ENCODE measurements at regions not wholly inside any gene's neighbourhood (a gene's known extent, or its start where the extent isn't known, plus 50 kb on each side); places are given as distances from the start of the nearest gene placed in this dataset.
"Not testable (repeated sequence)": the region's sequence is repeated elsewhere in the genome, so short reads cannot be mapped to it uniquely, and the experiment has no call there.

DNA sequence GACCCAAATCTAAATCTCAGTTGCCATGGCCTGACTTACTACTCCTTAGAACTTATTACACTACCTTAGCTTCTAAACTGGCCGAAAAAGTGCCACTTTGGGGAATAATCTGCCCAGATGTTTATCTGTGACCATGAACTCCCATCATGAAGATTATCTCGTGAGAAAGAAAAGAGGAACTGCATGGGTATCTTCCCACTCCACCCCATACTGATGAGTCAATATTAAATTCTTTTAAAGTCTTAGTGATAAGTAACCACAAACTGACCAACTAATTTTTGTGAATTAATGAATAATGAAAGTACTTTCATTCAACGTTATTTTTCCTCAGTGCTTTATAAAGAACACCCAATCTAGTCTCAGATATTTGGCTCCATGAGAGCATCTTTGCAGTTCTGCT is 493.5 kb downstream of the EBF1 start:
- DNase-seq (ENCODE audit: extremely low read depth in 1 of 2, low read depth in 1 of 2) = no peak

DNA sequence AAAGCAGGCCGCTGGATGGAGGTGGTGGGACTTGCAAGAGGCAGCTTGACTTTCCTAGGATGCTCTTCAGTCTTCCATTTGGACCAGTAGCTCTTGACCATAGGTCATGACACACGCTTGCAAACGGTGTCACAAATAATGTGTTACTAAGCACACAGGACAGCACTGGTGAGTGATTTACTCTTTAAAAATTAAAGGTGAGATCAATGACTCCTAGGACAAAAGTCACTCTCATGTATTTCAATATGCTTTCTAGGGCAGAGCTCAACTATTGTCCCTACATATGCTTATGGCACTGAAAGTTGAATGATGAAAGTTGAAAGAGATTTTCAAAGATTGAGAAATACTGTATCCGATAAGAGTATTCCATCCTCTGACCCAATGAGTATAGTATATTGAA is 496.7 kb downstream of the EBF1 start:
- no peak for DNase-seq (ENCODE audit: extremely low read depth in 1 of 2, low read depth in 1 of 2)

GRCh38 chr5:158601118-158601517 is 498.6 kb downstream of the EBF1 start:
- DNase-seq (ENCODE audit: extremely low read depth in 1 of 2, low read depth in 1 of 2) = no peak

DNA sequence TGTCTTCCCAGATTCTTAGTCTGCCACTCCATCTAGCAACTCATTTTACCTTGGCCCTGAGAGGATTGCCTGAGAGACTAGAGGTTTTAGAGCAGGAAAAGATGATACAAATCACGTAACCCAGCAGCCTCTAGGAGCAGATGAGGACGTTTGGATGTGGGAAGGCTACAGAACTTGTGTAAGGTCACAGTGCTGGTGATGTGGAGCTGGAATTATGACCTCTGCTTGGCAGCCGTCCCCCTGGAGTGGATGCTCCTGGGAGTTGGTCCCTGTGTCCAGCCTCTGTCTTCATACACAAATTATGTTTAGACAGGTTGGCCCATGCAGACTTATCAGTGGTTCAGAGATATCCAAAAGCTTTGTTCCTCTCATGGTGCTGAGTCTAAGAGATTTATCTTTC is 499.0 kb downstream of the EBF1 start:
- no peak for DNase-seq (ENCODE audit: extremely low read depth in 1 of 2, low read depth in 1 of 2)

- no peak for DNase-seq (ENCODE audit: extremely low read depth in 1 of 2, low read depth in 1 of 2)
Measured at GRCh38 chr5:158599157-158599556, 500.6 kb downstream of the EBF1 start.

GRCh38 chr5:158594595-158595242 is 505.0 kb downstream of the EBF1 start:
- DNase-seq (ENCODE audit: extremely low read depth in 1 of 2, low read depth in 1 of 2) = no peak

GRCh38 chr5:158593925-158594324 is 505.8 kb downstream of the EBF1 start:
- DNase-seq (ENCODE audit: extremely low read depth in 1 of 2, low read depth in 1 of 2) = no peak

GRCh38 chr5:158591301-158591863 is 508.3 kb downstream of the EBF1 start:
- DNase-seq (ENCODE audit: extremely low read depth in 1 of 2, low read depth in 1 of 2) = no peak

- DNase-seq (ENCODE audit: extremely low read depth in 1 of 2, low read depth in 1 of 2) = no peak
Measured at GRCh38 chr5:158590746-158591300, 508.9 kb downstream of the EBF1 start.

- DNase-seq (ENCODE audit: extremely low read depth in 1 of 2, low read depth in 1 of 2) = no peak
Measured at GRCh38 chr5:158589939-158590338, 509.8 kb downstream of the EBF1 start.

- DNase-seq (ENCODE audit: extremely low read depth in 1 of 2, low read depth in 1 of 2) = no peak
Measured at GRCh38 chr5:158588617-158589016, 511.1 kb downstream of the EBF1 start.

DNA sequence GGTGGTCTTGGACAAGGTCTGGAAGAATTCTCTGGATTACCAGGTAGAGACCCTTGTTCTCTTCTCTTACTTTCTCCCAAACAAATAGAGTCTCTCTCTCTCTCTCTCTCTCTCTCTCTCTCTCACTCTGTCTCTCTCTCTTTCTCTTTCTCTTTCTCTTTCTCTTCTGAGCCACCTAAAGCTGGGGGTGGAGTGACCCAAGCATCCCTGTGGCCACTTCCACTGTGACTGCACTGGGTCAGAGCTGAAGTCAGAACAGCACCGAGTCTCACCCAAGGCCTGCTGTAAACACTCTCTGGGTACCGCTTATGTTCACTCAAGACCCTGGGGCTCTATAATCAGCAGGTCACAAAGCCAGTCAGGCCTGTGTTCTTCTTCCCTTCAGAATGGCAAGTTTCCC is 513.7 kb downstream of the EBF1 start:
- no peak for DNase-seq (ENCODE audit: extremely low read depth in 1 of 2, low read depth in 1 of 2)

- not testable (repeated sequence) for DNase-seq (ENCODE audit: extremely low read depth in 1 of 2, low read depth in 1 of 2)
Measured at GRCh38 chr5:158582669-158583068, 517.0 kb downstream of the EBF1 start.

- no peak for DNase-seq (ENCODE audit: extremely low read depth in 1 of 2, low read depth in 1 of 2)
Measured at GRCh38 chr5:158573829-158574228, 525.9 kb downstream of the EBF1 start.

DNA sequence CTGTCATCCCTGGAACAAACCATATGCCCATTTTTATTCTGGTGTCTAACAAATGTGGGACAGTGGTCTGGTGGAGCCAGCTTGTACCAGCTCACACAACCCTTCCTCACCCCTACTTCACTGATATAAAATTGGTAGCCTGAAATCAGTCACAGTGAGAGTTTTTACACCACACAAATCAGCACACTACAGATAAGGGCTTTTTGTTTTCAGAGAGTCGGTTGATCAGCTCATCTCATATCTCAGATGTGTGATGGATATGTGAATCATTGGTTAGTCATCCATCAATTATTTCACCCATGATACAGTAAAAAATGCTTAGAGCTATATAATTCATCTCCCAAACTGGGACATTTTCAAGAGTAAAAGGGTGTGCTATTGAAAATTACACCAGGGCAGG is 529.2 kb downstream of the EBF1 start:
- no peak for DNase-seq (ENCODE audit: extremely low read depth in 1 of 2, low read depth in 1 of 2)

- no peak for DNase-seq (ENCODE audit: extremely low read depth in 1 of 2, low read depth in 1 of 2)
Measured at GRCh38 chr5:158569534-158569933, 530.2 kb downstream of the EBF1 start.

DNA sequence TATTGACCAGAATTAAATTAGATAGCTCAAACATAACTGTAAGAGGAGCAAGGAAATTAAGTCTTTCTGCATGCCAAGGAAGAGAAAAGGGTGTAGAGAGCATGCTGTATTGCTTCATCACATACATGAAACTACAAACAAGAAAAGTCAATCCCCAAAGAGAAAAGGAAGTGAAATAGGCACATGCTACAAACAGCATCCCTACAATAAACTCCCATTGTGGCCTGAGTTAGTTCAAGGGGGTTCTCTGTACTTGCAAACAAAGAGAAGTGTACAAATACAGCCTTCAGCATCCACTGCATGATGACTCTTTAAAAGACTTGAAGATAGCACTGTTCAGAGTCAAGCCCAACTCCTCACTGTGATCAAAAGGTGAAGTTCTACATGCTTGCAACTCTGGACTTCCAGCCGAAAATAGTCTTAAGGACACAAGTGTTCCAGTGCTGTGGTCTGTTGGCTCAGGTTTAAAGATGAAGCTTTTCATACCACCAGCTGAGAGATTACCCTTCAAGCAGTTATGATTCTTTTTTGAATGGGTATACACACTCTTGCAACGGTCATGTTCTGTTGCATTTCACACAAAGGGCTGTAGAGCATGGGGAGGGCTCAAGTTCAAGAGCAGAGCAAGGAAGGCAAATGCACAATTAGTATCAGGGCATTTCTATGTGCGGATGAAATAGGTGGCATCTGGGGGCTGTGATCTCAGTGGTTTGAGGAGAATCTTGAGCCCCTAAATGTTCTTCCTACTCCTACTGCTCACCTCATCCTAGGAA is 534.5 kb downstream of the EBF1 start:
- no peak for DNase-seq (ENCODE audit: extremely low read depth in 1 of 2, low read depth in 1 of 2)

DNA sequence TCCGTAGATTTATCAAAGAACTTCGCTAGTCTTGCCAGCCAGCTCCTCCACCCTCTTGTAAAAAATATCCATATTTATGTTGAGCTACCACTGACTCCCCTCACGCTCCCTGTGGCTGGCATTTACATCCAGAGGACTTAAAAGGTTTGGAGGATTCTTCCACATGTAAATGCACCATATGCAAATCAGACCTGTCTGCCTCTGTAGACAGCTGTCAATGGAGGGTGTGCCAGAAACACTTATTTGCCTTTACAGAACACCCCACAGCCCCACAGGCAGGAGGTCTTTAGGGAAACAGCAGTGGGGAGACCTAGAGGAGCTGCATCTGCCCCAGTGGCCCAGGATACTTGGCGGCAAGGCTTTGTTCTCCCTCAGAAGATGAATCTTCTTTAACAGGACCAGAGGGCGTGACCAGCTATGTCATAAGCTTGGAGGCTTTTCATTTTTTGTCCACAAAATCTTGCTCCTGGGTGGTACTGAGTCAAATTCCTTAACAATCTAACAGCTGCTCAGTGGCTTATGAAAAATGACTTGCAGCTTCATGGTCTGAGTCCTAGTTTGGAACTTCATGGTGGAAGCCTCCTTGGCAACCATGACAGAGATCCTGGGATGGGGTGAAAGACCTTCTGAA is 535.8 kb downstream of the EBF1 start:
- DNase-seq (ENCODE audit: extremely low read depth in 1 of 2, low read depth in 1 of 2) = no peak

- DNase-seq (ENCODE audit: extremely low read depth in 1 of 2, low read depth in 1 of 2) = no peak
Measured at GRCh38 chr5:158561562-158562190, 538.0 kb downstream of the EBF1 start.

- DNase-seq (ENCODE audit: extremely low read depth in 1 of 2, low read depth in 1 of 2) = no peak
Measured at GRCh38 chr5:158560170-158560569, 539.5 kb downstream of the EBF1 start.

GRCh38 chr5:158559643-158560042 is 540.1 kb downstream of the EBF1 start:
- DNase-seq (ENCODE audit: extremely low read depth in 1 of 2, low read depth in 1 of 2) = no peak
